Suppressor macrophage (primary cell): ENCODE measurements at regions not wholly inside any gene's neighbourhood (a gene's known extent, or its start where the extent isn't known, plus 50 kb on each side); places are given as distances from the start of the nearest gene placed in this dataset.
A peak's percentile ranks its signal among the peaks of the same experiment; 100 is the strongest.
"Not testable (repeated sequence)": the region's sequence is repeated elsewhere in the genome, so short reads cannot be mapped to it uniquely, and the experiment has no call there.

Experiments used
- DNase-seq, 4 experiments: peaks; one replicate each; pipeline ENCODE4 v3.0.0-alpha.2; 2020 to 2022

DNA sequence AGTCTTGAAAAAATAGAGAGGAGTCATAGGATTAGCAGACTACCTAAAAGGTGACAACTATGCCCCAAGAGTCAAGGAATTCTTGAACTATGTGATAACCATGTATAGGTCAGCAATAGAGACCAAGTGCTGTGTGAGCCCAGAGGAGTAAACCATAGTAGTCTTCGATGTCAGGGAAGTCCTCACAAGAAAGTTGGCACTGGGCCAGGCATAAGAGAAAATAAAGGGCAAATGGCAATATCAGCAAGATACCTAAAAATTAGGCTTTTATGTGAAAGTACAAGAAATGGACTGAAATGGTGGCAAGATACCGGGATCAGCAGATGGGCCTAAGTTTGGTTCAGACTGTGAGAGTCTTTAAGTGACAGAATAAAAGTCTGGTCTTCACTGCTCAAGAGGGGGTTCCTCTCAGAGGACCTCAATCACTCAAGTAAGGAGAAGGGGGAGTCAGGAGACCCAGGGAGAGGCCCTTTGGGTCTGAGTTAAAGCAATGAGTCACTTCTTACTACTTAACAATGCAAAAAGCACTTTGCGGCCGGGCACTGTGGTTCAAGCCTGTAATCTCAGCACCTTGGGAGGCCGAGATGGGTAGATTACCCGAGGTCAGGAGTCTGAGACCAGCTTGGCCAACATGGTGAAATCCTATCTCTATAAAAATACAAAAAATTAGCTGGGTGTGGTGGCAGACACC is 95.0 kb downstream of the TEX35 start:
- peak in 3 of 4 experiments; percentile 9 to 27 (median 13) for DNase-seq

DNA sequence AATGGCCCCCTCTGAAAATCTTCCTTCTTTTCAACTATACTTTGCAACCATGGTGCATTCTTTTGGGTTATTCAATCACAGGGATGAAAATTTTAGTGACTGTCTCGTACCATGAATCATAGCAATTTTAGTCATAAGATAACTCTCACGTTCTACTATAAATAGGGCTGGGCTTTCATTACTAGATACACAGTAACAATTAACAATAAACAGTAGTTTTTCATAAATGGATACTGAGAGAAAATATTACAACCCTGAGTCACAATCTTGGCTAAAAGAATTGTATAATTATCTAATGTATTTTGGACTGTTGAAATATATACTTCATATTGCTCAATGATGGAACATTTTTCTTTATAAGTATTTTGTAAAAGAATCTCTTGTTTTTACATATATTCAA is 96.1 kb downstream of the TEX35 start:
- peak in 2 of 4 experiments; percentile 7 to 16 for DNase-seq

DNA sequence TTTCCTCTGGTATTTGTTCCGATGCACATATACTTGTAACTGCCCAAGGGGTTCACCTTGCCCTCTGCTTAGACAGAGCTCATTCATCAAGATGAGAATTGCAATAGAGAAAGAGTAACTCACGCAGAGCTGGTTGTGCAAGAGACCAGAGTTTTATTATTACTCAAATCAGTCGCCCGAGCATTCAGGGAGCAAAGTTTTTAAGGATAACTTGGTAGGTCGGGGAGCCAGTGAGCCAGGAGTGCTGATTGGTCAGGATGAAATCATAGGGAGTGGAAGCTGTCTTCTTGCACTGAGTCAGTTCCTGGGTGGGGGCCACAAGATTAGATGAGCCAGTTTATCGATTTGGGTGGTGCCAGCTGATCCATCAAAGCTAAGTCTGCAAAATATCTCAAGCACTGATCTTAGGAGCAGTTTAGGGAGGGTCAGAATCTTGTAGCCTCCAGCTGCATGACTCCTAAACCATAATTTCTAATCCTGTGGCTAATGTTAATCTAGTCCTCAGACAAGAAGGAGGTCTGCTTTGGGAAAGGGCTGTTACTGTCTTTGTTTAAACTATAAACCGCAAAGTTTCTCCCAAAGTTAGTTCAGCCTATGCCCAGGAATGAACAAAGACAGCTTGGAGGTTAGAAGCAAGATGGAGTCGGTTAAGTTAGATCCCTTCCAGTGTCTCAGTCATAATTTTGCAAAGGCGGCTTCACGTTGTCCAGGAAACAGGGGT is 97.9 kb downstream of the TEX35 start:
- not testable (repeated sequence) for DNase-seq

DNA sequence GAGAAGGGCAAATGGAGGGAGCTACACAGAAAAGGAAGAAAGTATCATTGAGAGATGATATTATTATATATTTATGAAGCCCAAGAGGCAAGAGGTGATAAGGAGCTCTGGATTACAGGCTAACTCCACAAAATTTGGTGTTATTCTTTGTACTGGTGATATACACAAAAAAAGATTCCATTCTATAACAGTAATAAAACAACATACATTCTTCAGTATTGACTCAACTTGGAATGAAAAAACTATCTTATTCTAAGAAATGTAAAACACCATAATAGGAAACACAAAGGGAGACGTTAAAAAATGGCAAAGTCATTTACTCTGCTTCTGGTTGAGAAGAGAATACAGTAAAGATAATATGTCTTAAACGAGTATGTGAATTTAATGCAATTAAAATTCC is 99.4 kb downstream of the TEX35 start:
- DNase-seq, result no peak

DNA sequence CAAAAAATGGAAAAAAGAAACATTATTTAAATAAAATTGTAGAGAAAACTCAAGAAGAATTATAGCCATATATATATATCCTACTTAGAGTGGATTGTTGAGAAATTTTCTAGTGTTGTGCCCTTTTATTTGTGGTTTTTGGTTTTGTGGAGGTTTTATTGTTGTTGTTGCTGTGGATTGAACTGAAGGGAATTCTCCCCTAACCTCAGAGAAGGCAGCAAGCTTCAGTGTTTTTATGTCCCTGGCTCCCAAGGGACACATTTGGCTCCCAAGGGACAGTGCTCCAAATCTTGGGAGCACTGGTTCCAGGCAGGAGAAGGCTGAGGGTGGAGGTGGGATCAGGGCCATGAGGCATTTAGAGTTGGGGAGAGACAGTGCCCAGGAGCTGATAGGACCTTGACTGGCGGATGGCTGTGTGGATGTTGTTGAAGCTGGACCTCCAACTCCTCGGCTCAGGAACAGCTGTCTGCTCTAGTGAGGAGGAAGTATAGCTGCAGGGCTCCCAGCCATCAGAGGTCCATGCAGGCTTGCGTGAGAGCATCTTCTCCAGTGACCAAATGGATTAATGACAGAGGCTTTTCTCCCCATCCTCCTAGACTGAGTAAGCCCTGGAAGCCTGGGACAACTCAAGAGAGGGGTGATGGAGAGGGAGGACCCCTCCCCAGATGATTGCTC is 100.5 kb downstream of the TEX35 start:
- no peak for DNase-seq

DNA sequence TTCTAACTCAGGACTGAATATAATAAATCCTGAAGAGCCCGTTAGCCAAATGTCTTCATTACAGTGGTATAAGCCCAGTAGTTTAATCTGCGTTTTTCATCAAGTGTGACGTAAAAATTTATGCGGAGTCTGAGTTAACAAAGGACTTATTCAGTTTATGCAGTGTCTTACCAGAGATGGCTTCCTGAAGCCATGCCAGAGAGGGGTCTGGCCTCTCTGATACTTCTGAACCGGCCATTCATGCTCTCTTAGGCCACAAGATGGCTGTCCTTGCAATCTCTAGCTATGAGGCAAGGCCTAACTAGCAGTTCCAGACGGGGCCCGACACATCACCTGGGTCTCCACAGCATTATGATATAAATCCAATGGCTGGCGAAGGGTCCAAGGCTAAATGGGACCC is 101.4 kb downstream of the TEX35 start:
- DNase-seq, result no peak

DNA sequence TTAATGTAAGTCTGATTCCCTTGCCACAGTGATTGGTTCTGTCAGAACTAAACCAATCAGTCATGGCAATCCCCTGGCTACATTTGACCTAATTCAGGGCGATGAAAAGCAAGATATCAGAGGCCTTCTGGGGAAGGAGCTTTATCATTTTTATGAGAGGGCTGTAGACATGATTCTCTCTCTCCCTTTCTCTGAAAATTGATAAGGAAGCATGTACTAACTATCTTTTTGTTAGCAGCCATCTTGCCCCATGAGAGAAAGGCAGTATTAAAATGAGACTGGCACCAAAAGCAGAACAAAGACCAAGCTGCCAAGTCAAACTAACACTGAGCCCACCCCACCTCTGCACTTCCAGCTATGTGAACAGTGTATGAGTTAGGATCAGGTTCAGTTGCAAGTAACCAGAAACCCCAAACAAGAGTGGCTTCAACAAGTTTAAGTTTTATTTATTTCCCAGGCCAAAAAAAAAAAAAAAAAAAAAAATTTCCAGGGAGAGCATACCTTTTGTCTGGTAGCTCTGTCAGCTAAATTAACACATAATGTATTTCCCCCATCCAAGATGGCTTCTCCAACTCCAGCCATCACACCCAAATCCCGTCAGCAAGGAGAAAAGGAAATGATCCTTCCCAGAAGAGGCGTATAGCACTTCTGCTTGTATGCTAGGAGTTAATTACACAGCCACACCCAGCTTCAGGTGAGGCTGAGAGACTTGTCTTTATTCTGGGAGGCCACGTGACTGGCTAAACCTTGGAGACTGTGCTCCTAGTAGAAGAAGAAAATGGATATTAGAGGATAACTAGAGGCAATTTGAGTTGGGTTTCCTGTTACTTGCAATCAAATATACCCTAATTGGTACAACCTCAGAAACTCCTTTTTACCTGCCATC is 105.8 kb upstream of the RALGPS2 start:
- no peak for DNase-seq

DNA sequence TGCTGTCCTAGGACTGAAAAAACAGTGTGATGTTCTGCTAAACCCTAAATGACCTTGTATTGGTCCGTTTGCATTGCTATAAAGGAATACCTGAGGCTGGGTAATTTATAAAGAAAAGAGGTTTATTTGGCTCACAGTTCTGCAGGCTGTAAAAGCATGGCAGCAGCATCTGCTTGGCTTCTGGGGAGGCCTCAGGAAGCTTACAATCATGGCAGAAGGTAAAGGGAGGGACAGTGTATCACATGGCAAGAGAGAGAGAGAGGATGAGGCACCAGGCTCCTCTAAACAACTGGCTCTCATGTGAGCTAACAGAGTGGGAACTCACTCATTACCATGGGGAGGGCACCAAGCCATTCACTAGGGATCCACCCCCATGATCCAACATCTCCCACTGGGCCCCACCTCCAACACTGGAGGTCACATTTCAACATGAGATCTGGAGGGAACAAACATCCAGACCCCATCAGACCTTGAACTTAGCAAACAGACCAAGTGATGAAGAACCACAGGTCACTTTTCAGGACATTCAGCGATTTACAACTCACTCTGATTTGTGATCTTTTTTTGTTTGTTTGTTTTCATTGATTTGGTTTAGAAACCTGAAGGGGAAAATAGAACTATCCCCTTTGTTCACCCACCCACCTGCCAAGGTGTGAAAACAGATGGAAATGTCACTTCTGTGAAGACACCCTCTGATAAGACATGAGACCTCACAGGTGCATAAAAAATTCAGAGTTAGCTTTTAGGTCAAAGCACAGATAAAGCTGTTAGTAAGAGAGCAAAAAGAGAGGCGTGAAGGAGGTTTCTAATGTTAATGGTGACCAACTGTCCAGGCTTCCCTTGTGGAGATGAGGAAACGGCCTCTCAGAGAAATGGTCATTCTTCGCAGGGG is 104.2 kb upstream of the RALGPS2 start:
- DNase-seq, result no peak

DNA sequence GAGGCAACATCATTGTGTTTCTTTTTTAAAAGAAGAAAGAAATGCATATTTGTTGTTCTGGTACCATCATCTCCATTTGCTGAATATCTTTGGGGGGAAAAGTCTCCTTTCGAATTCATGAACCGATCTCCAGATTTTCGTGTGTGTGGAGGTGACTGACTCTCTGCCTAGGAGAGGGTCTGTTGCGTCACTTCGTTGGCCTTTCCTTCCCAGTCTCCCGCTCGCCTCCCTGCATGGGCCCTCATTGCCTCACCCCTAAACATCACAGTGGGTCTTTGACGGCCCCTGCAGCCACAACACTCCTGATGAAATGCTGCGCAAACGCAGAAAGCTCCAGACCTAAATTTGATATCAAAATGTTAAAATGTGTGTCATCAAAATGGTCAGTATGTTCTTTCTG is 103.2 kb upstream of the RALGPS2 start:
- no peak for DNase-seq

DNA sequence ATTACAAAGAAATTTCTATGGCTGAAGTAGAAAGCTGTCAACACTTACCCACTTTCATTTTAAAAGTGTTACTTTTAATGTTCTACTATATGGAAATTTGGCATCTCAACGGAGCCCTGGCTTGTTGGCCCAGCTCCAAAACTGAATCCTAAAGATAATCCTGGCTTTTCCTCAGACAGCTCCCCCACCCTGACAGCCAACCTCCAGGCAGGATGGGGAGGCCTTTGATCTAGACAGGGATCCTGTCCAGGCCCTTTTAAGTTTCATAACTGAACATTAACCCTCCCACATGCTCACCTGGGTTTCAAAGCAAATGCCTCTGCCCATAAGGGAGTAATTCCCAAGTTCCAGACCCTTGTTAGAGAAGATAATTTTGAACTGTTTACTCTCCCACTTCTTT is 99.3 kb upstream of the RALGPS2 start:
- DNase-seq, result no peak

DNA sequence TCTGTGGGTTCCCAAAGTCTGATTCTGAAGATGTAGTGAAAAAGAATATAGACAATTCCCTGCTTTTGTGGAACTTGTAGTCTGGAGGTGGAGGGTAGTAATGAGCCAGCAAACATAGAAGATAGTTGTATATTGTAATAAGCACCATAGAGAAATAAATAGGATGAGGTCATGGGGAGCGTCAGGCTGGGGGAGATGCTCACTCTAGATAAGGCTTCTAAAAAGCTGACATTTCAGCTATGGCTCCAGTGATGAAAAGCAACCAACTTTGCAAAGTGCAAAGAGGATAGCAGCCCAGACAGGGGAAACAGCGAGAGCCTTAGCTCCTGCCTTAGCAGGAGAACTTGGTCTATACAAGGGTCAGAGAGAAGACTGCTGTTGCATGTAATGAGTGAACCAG is 98.0 kb upstream of the RALGPS2 start:
- DNase-seq, result no peak

DNA sequence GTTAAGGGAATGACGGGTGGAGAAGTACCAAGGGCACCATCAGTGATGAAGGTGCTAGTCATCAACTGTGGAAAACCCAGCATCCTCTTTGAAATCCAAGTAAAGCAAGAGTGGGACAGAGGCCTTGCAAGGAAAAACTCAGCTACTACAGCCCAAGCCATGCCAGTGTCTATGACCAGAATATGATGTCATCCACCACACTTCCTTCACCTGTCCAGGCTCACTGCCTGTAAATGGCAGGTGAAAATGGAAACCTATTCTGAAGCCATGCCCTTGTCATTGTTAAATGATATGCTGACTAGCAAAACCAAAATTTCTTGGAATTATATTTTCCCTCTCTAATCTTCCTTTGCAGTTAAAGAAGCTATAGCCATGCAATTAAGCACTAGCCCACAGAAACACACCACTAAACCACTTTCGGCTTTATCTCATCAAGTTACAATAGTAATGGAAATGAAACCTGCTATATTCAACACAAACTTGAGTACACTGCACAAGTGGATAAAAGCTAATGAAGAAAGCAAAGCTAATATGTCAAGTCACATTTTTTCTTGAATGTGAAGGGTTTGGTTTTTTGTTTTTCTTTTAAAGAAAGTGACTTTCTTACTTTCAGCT is 96.3 kb upstream of the RALGPS2 start:
- no peak for DNase-seq

DNA sequence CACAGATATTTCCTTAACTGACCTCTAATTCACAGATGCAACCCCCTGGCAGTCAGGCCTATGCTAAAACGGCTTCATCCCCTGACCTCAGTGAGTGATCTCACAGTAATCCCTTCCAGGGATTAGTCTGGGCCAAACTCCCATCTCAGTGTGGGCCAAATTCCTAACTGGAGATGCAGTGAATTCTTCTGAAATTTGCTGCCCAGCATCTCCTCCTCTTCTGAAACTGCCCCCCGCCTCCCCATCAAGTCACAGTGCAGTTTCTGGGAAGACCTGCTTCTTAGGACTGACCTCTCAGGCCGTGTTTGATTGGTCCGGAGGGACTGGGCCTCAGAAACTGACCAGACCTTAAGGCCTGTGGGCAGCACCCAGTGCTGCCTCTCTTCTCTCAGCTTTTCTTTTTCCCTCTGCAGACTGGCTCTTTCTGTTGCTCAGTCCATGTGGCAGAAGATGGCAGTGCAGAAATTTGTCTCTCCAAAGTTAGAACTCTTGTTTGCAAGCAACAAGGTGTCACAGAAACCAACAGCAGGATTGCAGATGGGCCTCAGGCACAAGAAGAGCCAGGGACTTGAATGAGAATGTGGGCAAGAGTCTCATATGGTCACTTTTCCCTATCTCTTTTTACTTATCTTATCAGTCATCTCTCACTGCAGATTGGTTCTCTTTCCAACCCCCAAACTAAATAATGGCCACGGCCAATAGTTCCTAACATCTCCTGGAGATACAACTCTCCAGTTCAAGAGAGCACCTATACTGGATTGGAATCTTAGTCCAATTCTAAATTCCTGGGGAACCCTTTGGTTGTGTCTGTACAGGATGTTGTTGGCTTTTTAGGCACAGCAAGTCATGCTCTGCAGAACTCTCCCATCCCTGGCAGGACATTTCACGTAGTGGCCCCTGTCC is 95.5 kb upstream of the RALGPS2 start:
- DNase-seq, result no peak

DNA sequence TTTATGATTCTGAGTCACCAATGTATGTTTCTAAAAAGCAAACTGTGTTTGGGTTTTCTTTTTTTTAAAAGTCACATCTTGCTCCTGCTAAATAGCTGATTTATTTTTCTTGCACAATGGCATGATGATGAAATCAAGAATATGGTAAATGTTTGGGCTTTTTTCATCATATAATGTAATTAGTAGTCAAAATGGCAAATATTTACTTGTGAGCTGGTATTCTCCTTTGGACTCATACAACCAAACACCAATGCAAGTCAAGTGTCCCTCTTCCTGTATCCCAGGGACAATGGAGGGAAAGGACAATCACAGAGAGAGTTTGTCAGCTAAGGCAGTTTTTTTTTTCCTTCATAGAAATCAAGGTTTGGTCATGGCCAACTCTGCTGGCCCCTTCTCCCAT is 94.6 kb upstream of the RALGPS2 start:
- no peak for DNase-seq

DNA sequence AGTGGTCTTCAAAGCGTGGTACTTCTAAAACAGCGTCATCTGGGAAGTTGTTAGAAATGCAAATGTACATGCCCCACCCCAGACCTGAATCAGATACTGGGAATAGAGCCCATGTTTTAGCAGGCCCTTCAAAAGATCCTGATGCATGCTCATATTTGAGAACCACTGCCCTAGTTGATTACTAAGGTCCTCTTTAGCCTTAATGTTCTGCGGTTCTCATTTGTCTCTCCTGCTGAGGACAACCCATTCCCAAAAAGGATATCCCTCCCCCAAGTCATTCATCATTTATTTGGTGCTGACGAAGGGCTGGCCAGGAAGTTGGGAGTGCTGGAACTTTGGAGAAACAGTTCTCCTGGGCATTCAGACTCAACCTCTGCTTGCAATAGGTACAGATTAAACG is 92.4 kb upstream of the RALGPS2 start:
- no peak for DNase-seq

DNA sequence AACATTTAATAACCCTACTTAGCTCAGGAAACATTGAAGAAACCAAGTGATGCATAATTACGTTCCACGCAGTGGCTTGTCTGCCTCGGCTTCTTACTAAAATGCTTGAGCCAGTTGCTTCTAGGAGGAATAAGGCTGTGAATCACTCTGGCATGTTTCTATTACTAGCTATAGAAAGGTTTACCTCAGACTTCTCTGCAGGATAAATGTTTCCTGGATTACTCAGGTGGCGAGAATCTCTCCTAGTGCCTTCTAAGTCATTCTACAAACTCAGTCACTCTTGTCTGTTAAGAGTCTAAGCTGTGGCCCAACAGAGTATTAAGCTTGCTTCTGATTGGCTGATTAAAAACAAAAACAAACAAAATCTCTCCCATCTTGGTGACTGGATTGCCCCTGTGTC is 92.0 kb upstream of the RALGPS2 start:
- DNase-seq, result no peak

DNA sequence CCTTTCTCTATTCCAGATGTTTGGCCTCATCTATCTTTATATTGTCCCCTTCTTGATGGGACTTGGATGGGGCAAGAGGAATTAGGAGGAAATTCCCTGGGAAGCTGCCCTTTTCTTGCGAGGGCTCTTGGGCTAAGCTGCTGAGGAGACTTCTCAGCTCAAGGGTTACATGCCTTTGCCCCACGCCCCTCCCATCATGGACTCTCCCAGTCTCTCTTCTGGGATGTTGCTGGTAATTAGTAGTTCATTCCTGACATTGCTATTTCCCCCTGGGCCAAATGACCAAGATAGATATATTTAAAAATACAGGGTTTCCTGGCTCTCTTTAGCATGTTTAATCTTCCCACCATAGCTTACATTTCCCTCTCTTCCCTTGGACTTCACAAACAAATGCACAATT is 90.6 kb upstream of the RALGPS2 start:
- DNase-seq, result no peak

DNA sequence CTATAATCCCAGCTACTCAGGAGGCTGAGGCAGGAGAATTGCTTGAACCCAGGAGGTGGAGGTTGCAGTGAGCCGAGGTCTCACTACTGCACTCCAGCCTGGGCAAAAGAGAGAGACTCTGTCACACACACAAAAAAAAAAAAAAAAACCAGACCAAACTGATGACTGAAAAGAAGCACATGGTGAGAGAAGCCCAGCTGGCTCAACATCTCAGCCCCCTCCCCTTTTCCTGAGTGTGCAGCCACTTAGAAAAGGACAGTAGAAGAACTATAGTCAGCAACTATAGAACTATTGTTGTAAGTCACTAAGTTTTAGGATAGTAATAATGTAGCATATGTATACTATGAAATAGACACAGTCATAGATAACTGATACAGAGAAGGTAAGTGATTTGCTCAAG is 87.2 kb upstream of the RALGPS2 start:
- DNase-seq, result no peak

DNA sequence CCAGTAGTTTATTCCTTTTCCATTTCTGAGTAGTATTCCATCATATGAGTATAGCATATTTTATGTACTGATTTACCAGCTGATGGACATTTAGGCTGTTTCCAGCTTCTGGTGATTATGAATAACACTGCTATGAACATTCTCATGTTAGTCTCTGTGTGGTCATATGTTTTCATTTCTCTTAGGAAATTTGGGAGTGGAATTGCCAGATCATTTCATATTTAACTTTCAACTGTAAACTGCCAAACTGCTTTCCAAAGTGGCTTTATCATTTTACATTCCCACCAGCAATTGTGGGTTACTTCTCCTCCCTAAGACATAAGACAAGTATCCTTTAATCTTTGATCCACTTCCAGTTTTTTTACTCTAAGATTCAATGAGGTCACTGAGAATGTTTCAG is 85.7 kb upstream of the RALGPS2 start:
- no peak for DNase-seq

DNA sequence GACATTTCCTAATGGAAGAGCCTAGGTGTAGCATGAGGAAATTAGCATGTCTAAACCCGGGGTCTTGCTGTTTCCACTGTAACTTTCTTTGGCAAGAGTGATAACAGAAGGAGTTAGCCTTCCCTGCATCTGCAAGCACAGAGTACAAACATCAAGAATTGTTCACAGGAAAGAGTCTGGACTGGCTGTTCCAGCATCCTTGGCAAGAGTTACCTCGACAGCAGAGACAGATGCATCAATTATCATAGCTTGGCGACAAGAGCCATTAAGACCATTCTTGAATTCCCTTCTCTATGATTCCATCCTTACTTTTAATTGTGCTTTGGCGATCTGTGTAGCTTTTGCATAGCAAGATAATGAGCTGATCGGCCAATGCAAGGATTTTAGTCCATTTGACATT is 82.8 kb upstream of the RALGPS2 start:
- no peak for DNase-seq
